ENCODE measurements at regions not wholly inside any gene's neighbourhood (a gene's known extent, or its start where the extent isn't known, plus 50 kb on each side); places are given as distances from the start of the nearest gene placed in this dataset.

DNA sequence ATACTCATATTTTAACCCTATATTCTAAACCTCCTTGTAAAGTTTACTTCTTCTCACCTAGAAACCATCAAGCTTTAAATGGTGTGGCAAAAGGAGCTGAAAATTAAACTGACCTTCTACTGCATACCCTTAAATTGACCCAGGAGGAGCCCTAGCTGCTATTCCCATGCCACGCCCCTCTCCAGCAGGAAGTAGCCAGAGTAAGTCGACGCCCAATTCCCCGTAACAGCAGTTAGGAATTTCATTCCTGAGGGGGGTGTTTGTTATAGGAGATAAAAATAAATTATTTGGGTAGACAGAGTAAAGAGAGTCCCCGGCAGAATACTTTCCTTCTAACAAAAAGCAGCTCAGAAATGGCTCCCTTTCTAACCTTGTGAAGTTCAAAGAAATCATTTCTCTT is 111.8 kb upstream of the FAM174A start:
- H3K4me3 ChIP-seq (ENCODE audit: low read length): no peak overlapping the region
- no peaks in the 10 kb centered on the region for H3K4me1 ChIP-seq (ENCODE audit: control insufficient read depth, low read length)
- H3K27ac ChIP-seq (ENCODE audit: low read depth, low read length): no peak overlapping the region
- no peaks in the 10 kb centered on the region; the same call in 1 of the 2 replicates for H3K9me3 ChIP-seq (ENCODE audit: control insufficient read depth, insufficient read depth, low read length)
- no peaks in the 10 kb centered on the region for H4K20me1 ChIP-seq (ENCODE audit: control insufficient read depth, insufficient read depth, low read depth, low read length)
- no peaks in the 10 kb centered on the region for H3K9me2 ChIP-seq (replicated peaks; ENCODE audit: control insufficient read depth, low read length)
- TF ChIP-seq, protein P1, sequence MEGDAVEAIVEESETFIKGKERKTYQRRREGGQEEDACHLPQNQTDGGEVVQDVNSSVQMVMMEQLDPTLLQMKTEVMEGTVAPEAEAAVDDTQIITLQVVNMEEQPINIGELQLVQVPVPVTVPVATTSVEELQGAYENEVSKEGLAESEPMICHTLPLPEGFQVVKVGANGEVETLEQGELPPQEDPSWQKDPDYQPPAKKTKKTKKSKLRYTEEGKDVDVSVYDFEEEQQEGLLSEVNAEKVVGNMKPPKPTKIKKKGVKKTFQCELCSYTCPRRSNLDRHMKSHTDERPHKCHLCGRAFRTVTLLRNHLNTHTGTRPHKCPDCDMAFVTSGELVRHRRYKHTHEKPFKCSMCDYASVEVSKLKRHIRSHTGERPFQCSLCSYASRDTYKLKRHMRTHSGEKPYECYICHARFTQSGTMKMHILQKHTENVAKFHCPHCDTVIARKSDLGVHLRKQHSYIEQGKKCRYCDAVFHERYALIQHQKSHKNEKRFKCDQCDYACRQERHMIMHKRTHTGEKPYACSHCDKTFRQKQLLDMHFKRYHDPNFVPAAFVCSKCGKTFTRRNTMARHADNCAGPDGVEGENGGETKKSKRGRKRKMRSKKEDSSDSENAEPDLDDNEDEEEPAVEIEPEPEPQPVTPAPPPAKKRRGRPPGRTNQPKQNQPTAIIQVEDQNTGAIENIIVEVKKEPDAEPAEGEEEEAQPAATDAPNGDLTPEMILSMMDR (IDR thresholded peaks at IDR 0.05; ENCODE audit: low read depth, low read length, poor library complexity, severe bottlenecking): no peak
- no peak for TF ChIP-seq EZH2phosphoT487 (IDR thresholded peaks at IDR 0.05; ENCODE audit: borderline replicate concordance, low read length)
- no peaks in the 10 kb centered on the region for H3K36me3 ChIP-seq (ENCODE audit: control insufficient read depth, low read length)
- no peak overlapping the region for H3K4me2 ChIP-seq (ENCODE audit: low read length)
- no peaks in the 10 kb centered on the region for H3K79me2 ChIP-seq (ENCODE audit: control insufficient read depth, low read length)
- H3K27me3 ChIP-seq (ENCODE audit: control insufficient read depth, low read length): no peaks in the 10 kb centered on the region
- H3F3A ChIP-seq (ENCODE audit: control insufficient read depth, insufficient read depth): no peaks in the 10 kb centered on the region

DNA sequence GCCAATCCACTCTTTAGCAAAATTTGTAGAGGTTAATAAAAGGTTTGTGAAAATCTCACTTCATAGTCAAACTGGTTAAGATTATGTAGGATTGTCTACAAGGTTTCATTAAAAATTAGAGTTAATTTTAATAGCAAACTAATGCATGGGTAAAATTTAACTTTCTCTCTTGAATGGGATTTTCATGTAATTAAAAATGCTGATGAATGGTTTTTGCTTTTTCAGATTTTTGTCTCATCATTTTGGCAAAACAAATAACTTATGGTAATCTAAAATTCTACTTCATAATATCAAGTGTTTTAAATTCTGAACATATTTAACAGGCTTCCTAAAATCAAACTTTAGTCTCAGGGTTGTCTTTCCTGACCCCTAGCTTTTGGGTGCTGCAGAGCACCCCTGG is 113.8 kb upstream of the FAM174A start:
- Histone ChIP-seq H3K4me1 (ENCODE audit: control insufficient read depth, low read length) (no peaks in the 10 kb centered on the region), H3K9me2 (replicated peaks; ENCODE audit: control insufficient read depth, low read length) (no peaks in the 10 kb centered on the region), H3K4me3 (ENCODE audit: low read length) (no peak overlapping the region), H3K4me2 (ENCODE audit: low read length) (no peak overlapping the region), H3K27me3 (ENCODE audit: control insufficient read depth, low read length) (no peaks in the 10 kb centered on the region), H3K9me3 (ENCODE audit: control insufficient read depth, insufficient read depth, low read length) (no peaks in the 10 kb centered on the region; the same call in 1 of the 2 replicates), H4K20me1 (ENCODE audit: control insufficient read depth, insufficient read depth, low read depth, low read length) (no peaks in the 10 kb centered on the region), H3F3A (ENCODE audit: control insufficient read depth, insufficient read depth) (no peaks in the 10 kb centered on the region), H3K79me2 (ENCODE audit: control insufficient read depth, low read length) (no peaks in the 10 kb centered on the region), H3K27ac (ENCODE audit: low read depth, low read length) (no peak overlapping the region), H3K36me3 (ENCODE audit: control insufficient read depth, low read length) (no peaks in the 10 kb centered on the region)
- TF ChIP-seq, protein P1 (IDR thresholded peaks at IDR 0.05; ENCODE audit: low read depth, low read length, poor library complexity, severe bottlenecking): no peak
- TF ChIP-seq EZH2phosphoT487 (IDR thresholded peaks at IDR 0.05; ENCODE audit: borderline replicate concordance, low read length): no peak

DNA sequence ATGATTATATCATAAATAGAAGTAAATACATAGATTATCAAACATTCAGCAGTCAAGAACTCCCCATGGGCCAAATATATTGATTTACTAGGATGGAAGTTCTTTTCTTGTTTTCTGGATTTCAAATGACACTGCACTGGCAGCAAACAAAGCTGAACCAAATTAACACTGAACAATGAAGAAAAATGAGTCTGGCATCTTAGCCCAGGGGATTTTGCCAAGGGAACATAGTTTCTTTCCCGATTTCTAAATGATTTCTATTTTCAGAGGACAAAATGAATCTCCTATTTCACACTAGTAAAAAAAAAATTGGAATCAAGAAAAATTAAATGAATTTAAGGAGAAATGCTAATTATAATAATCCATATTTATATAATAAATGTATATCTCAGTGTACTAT is 116.9 kb upstream of the FAM174A start:
- H3F3A ChIP-seq (ENCODE audit: control insufficient read depth, insufficient read depth): no peaks in the 10 kb centered on the region
- H3K9me3 ChIP-seq (ENCODE audit: control insufficient read depth, insufficient read depth, low read length): no peaks in the 10 kb centered on the region
- H3K36me3 ChIP-seq (ENCODE audit: control insufficient read depth, low read length): no peaks in the 10 kb centered on the region
- no peak overlapping the region for H3K27ac ChIP-seq (ENCODE audit: low read depth, low read length)
- H3K79me2 ChIP-seq (ENCODE audit: control insufficient read depth, low read length): no peaks in the 10 kb centered on the region
- no peaks in the 10 kb centered on the region for H3K9me2 ChIP-seq (replicated peaks; ENCODE audit: control insufficient read depth, low read length)
- no peaks in the 10 kb centered on the region for H3K4me1 ChIP-seq (ENCODE audit: control insufficient read depth, low read length)
- H3K4me2 ChIP-seq (ENCODE audit: low read length): no peak overlapping the region
- H4K20me1 ChIP-seq (ENCODE audit: control insufficient read depth, insufficient read depth, low read depth, low read length): no peaks in the 10 kb centered on the region
- TF ChIP-seq, protein P1 (IDR thresholded peaks at IDR 0.05; ENCODE audit: low read depth, low read length, poor library complexity, severe bottlenecking): no peak
- TF ChIP-seq EZH2phosphoT487 (IDR thresholded peaks at IDR 0.05; ENCODE audit: borderline replicate concordance, low read length): no peak
- no peak overlapping the region for H3K4me3 ChIP-seq (ENCODE audit: low read length)
- no peaks in the 10 kb centered on the region for H3K27me3 ChIP-seq (ENCODE audit: control insufficient read depth, low read length)
